Progenitor cell of endocrine pancreas (in vitro differentiated cells): ENCODE measurements at regions not wholly inside any gene's neighbourhood (a gene's known extent, or its start where the extent isn't known, plus 50 kb on each side); places are given as distances from the start of the nearest gene placed in this dataset.

Experiments
- DNase-seq: peaks from one replicate; pipeline ENCODE4 v3.0.0; 2021; ENCODE audit warnings: low spot score; ENCODE audit not compliant: unreplicated experiment
- H3K27ac Mint-ChIP-seq: 2 replicates; pipeline ENCODE4 v1.8.0; 2021; ENCODE audit warnings: mild to moderate bottlenecking, moderate library complexity, mixed read lengths
- H3K27me3 Mint-ChIP-seq: 2 replicates; pipeline ENCODE4 v1.8.0; 2021; ENCODE audit warnings: mixed read lengths
- H3K36me3 Mint-ChIP-seq: 2 replicates; pipeline ENCODE4 v1.8.0; 2022; ENCODE audit warnings: mixed read lengths; ENCODE audit not compliant: insufficient read depth
- H3K4me1 Mint-ChIP-seq: 2 replicates; pipeline ENCODE4 v1.8.0; 2021; ENCODE audit warnings: low read depth, mixed read lengths
- H3K4me3 Mint-ChIP-seq: 2 replicates; pipeline ENCODE4 v1.8.0; 2021; ENCODE audit warnings: low read depth, mild to moderate bottlenecking, moderate library complexity, mixed read lengths
- H3K9me3 Mint-ChIP-seq: 2 replicates; pipeline ENCODE4 v1.8.0; 2021; ENCODE audit warnings: low read depth, mixed read lengths
- TF ChIP-seq, protein P1 (sequence below): fragments of 200-600 bp; sonication (generic); IDR thresholded peaks from one replicate; pipeline ENCODE4 v1.5.0; 2021; ENCODE audit warnings: antibody characterized with exemption, mild to moderate bottlenecking; ENCODE audit not compliant: unreplicated experiment

DNA sequence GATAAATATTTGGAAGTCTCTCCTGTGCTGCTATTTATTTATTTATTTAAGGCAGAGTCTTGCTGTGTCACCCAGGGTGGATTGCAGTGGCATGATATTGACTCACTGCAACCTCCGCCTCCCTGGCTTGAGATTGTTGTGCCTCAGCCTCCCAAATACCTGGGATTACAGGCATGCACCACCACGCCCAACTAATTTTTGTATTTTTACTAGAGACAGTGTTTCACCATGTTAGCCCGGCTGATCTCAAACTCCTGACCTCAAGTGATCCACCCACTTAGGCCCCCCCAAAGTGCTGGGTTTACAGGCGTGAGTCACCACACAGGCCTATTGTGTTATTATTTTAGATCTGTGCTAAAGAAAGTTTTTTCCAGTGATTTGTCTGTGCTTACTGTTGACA lies 225.2 kb downstream of the CCER1 start:
- H3K4me3 Mint-ChIP-seq: no peak overlapping the region

GRCh38 chr12:90712671-90713070 lies 242.3 kb downstream of the CCER1 start:
- Mint-ChIP-seq H3K27ac (no peak overlapping the region), H3K9me3 (no peaks in the 10 kb centered on the region)
- TF ChIP-seq, protein P1, sequence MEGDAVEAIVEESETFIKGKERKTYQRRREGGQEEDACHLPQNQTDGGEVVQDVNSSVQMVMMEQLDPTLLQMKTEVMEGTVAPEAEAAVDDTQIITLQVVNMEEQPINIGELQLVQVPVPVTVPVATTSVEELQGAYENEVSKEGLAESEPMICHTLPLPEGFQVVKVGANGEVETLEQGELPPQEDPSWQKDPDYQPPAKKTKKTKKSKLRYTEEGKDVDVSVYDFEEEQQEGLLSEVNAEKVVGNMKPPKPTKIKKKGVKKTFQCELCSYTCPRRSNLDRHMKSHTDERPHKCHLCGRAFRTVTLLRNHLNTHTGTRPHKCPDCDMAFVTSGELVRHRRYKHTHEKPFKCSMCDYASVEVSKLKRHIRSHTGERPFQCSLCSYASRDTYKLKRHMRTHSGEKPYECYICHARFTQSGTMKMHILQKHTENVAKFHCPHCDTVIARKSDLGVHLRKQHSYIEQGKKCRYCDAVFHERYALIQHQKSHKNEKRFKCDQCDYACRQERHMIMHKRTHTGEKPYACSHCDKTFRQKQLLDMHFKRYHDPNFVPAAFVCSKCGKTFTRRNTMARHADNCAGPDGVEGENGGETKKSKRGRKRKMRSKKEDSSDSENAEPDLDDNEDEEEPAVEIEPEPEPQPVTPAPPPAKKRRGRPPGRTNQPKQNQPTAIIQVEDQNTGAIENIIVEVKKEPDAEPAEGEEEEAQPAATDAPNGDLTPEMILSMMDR: no peak

More for the DNA sequence above, 225.2 kb downstream of the CCER1 start:
- Mint-ChIP-seq H3K27ac (no peak overlapping the region), H3K9me3 (peaks cover 6% of the 10 kb centered on the region), H3K4me1 (peaks cover 1% of the 10 kb centered on the region), H3K36me3 (no peaks in the 10 kb centered on the region), H3K27me3 (no peaks in the 10 kb centered on the region)
- TF ChIP-seq, protein P1: no peak
- no peak for DNase-seq

GRCh38 chr12:90710711-90711110 lies 244.3 kb downstream of the CCER1 start:
- H3K27ac Mint-ChIP-seq: no peak overlapping the region
- H3K27me3 Mint-ChIP-seq: no peaks in the 10 kb centered on the region
- H3K36me3 Mint-ChIP-seq: no peaks in the 10 kb centered on the region
- no peak for DNase-seq
- no peak overlapping the region for H3K4me3 Mint-ChIP-seq
- no peaks in the 10 kb centered on the region for H3K4me1 Mint-ChIP-seq
- TF ChIP-seq, protein P1: no peak
- no peaks in the 10 kb centered on the region for H3K9me3 Mint-ChIP-seq

More at GRCh38 chr12:90712671-90713070, 242.3 kb downstream of the CCER1 start:
- Mint-ChIP-seq H3K4me3 (no peak overlapping the region), H3K4me1 (no peaks in the 10 kb centered on the region), H3K27me3 (no peaks in the 10 kb centered on the region), H3K36me3 (no peaks in the 10 kb centered on the region)
- DNase-seq: no peak

DNA sequence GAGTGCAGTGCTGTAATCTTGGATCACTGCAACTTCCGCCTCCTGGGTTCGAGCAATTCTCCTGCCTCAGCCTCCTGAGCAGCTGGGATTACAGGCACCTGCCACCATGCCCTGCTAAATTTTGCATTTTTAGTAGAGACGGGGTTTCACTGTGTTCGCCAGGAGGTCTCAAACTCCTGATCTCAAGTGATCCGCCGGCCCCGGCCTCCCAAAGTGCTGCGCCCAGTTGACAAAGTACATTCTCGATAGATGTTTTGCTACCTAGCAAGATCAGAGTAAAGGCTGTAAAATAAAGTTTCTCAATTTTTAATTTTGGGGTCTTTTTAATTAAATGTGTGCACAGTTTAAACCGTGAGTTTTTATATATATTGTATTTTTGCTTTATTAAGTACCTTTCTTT lies 248.9 kb downstream of the CCER1 start:
- H3K27ac Mint-ChIP-seq: no peak overlapping the region
- TF ChIP-seq, protein P1: no peak
- no peaks in the 10 kb centered on the region for H3K27me3 Mint-ChIP-seq
- no peaks in the 10 kb centered on the region for H3K4me1 Mint-ChIP-seq
- no peaks in the 10 kb centered on the region for H3K9me3 Mint-ChIP-seq
- no peaks in the 10 kb centered on the region for H3K36me3 Mint-ChIP-seq
- DNase-seq: no peak
- H3K4me3 Mint-ChIP-seq: no peak overlapping the region

DNA sequence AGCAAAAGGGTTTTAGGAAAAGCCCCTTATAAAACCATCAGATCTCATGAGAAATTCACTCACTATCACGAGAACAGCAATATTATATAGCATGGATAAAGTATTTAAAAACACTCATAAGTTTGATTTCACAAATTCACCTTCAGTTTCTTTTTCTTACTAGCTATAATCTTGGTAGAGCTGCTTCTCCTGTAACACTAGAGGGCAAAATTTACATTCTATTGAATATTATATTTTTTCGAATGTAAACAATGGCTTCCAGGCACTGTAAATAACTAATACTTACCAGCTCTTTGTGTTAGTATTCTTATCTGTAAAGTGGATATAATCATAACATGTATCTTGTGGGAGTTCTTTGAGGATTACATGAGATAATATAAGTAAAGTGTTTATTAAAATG lies 259.6 kb downstream of the CCER1 start:
- Mint-ChIP-seq H3K27ac (no peak overlapping the region), H3K4me3 (no peak overlapping the region), H3K9me3 (no peaks in the 10 kb centered on the region), H3K27me3 (no peaks in the 10 kb centered on the region), H3K36me3 (no peaks in the 10 kb centered on the region), H3K4me1 (no peaks in the 10 kb centered on the region)
- TF ChIP-seq, protein P1: no peak
- DNase-seq: no peak
